GM12865 (cell line): ENCODE measurements at regions not wholly inside any gene's neighbourhood (a gene's known extent, or its start where the extent isn't known, plus 50 kb on each side); places are given as distances from the start of the nearest gene placed in this dataset.

Experiments
- DNase-seq: peaks from one replicate; pipeline ENCODE4 v3.0.0; 2010; ENCODE audit warnings: low read depth
- H3K4me3 ChIP-seq: 2 replicates; pipeline ENCODE4 v1.5.1; 2011; ENCODE audit warnings: mild to moderate bottlenecking, low read depth, low read length, control low read depth
- CTCF ChIP-seq: IDR thresholded peaks from 2 replicates; pipeline ENCODE4 v1.5.1; 2011; ENCODE audit warnings: low read length, control low read depth, low read depth, inconsistent platforms; ENCODE audit not compliant: insufficient read depth; ENCODE audit errors: missing control alignments

GRCh38 chr16:6562986-6563385 lies 769.7 kb upstream of the RBFOX1 start:
- no peak for DNase-seq
- no peak overlapping the region for H3K4me3 ChIP-seq

GRCh38 chr16:6560306-6561100 lies 772.1 kb upstream of the RBFOX1 start:
- no peak for TF ChIP-seq CTCF
- no peak overlapping the region for H3K4me3 ChIP-seq
- DNase-seq, result no peak

More at GRCh38 chr16:6562986-6563385, 769.7 kb upstream of the RBFOX1 start:
- TF ChIP-seq CTCF, result no peak

- no peak overlapping the region for H3K4me3 ChIP-seq
- DNase-seq, result no peak
- TF ChIP-seq CTCF, result no peak
Measured at GRCh38 chr16:6558661-6559060, 774.0 kb upstream of the RBFOX1 start.

- no peak for TF ChIP-seq CTCF
- H3K4me3 ChIP-seq, result no peak overlapping the region
- DNase-seq, result no peak
Measured at GRCh38 chr16:6558126-6558525, 774.5 kb upstream of the RBFOX1 start.

GRCh38 chr16:6557353-6558023 lies 775.2 kb upstream of the RBFOX1 start:
- no peak overlapping the region for H3K4me3 ChIP-seq
- DNase-seq, result no peak
- no peak for TF ChIP-seq CTCF

GRCh38 chr16:6549415-6549814 lies 783.2 kb upstream of the RBFOX1 start:
- H3K4me3 ChIP-seq, result no peak overlapping the region
- DNase-seq, result no peak
- TF ChIP-seq CTCF, result no peak
